ENCODE measurements at regions not wholly inside any gene's neighbourhood (a gene's known extent, or its start where the extent isn't known, plus 50 kb on each side); places are given as distances from the start of the nearest gene placed in this dataset.

DNA sequence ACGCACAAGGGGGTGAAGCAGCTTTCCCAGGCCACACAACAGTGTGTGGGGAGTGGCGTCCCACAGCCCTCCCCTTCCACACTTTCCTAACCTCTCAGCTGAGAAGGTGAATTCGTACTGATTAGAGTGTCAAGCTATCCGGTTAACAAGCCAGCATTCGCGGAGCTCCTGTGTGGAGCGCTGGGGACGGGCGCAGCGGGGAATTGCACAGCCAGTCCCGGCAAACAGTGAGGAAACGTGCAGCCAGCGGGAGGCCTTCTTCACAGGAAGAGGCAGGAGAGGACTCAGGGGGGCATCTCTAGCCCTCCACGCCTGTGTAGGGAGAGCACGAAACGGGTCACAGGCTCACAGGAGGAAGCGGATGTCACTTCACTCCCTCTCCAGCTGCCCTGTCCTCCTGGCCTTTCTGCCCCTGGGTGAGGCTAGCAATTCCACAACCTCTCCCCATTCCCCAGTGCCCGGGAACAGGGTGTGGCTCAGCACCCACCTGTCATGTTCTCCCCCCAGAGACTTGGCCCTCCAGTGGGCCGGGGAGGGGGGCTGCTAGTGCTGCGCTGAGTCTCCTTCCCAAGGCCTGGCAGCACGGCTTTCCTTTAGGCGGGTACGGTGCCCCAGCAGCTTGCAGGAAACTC lies 117.3 kb downstream of the CPZ start:
- DNase-seq, result no peak

DNA sequence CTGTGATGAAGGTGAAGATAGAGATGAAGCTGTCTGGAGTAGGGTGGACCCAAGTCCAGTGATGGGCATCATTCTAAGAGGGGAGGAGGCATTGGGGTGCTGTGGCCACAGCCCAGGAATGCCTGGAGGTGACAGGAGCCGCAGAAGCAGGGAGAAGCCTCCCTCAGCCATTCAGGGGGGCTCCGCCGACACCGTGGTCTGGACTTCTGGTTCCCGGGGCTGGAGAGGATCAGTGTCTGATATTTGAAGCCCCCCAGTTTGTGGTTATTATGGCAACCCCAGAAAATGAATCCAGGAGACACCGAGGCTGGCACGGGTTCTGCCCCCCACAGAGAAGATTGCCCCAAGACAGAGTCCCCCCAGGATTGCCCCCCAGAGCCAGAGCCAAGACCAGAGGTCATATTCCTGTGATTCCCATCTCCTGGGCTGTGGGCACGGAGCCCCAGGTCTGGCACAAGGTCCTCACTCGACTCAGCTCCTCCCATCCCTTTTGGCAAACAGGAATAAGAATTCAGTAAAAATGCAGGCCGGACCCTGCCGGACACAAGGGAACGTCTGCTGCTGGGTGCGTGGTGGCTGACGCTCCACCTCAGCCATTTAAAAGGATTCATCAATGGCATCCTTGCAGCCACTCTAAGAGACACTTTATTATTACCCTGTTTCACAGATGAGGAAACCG lies 116.6 kb downstream of the CPZ start:
- DNase-seq, result no peak

DNA sequence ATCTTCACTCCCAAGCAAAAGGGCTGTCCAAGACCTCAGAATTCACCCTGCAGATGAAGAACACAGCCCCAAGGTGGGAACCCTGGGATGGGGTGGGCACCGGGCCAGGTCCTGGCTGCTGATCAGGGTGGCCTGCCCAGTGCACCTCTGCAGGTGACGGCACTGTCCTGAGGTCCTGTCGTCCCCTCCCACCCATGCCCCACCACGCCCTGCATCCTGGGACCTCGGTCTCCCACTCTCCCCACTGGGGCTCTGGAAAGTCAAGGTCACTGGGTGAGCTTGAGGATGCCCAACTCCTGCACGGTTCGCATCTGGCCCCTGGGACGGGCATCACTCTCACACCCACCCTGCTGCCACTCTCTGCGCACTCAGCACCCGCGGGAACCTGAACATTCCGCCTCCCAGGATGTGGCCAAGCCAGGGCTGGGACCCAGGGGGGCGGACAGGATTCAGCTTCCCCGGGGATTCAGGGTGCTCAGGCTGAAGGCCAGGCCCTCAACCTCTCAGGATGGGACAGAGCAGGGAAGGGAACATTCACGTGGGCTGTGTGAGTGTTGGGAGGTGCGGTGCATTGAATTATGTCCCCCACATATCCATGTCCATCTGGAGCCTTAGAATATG lies 115.9 kb downstream of the CPZ start:
- no peak for DNase-seq

DNA sequence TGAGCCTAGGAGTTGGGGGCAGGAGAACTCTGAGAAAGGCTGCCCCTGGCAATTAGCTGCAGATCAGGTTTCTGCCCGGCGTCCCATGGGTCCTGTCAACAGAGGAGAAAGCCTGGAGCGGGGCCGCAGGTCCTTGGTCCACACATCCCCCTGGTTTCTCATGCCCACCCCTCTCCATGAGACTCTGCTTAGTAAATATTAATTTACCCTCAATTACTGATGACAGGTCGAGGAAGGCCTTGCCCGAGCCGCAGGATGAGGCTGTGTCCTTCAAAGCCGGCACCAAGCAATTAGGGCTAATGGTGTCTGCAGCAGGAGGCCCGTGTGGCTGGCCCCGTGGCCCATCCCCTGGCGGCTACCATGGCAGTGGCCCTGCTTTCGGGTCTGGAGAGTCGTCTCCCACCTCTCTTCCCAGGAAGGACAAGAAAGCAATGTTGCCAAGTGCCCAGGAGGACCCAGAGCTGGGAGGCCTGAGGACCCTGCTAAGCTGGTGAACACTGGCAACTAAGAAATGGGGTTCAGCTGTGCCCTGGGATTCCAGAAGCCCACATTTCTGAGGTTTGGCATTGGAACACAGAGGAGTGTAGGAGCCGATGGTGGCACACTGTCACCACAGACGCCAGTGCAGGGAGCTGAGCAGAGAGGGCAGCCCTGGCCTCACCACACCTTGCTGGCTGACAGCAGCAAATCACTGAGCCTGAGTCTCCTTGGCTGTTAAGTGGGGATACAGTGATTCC lies 114.6 kb downstream of the CPZ start:
- DNase-seq, result no peak

DNA sequence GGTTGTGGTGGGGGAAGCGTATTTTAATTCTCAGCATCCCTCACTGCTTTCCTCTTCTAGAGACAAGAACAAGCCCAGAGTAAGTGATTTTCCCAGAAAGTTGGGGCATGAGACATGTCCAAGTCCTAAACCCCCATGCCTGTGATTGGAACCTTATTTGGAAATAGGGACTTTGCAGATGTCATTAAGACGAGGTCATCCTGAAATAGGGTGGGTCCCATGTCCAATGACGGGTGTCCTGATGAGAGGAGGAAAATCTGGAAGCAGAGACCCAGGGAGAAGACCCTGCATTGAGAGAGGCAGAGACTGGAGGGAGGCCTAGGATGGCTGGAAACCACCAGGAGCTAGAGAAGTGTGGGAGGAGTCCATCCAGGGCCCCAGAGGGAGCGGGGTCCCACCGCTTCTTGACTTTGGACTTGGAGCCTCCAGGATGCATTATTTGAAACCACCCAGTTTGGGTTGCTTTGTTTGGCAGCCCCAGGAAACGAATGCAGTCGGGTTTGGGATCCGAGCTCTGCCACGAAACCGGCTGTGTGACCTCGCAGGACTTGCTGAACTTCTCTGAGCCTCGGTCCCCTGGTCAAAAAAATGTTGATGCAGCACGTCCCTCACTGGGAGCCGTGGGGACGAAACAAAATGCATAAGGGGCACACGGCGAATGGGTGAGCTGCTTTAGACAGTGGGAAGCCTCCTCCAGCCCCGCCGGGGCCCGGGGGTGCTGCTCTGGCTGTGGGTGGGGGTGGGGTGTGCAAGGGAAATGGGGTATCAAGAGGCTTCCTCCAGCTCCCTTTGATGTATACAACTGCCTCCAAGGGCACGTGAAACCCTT lies 113.9 kb downstream of the CPZ start:
- DNase-seq, result no peak

DNA sequence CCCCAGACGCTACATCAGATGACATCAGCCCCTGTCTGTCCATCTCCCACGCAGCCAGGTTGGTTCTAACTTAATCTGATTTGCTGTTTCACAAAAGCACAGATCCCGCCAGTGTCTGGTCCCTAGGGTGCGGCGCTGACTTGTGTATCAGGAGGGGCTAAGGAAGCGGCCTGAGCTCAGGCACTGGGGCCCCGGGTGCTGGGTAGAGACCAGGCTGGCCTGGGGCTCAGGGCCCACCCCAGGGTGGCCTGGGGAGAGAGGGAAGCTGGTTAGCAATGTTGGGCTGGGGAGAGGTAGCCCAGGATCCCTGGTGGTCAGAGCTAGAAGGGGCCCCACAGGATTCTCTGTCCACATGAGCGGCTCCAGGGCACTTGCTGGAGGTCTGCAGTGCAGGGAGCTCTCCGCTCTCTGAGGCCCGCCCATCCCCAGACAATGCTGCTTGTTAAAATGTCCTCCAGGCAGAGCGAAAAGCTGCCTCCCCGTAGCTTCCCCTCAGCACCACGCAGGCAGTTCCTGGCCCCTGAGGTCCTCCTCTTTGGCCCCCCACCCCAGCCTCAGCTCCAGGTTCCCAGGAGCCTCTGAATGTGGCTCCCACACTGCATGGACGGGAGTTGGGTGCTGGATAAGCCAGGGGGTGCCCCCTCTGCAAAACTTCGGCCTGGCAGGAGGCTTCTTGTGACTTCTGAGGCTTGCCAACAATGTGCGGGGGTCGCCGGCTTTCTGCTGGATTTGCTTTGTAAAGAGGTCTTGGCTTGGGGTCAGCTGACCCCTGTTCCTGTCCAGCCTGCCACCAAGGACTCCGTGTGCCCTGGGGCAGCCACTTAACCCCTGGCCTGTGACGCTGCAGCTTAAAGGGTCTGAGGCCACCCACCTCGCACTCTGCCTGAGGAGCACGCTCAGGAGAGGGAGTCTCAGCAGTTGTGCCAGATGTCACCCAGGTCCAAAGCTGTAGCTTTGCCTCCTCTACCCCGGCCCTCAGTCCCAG lies 112.9 kb downstream of the CPZ start:
- DNase-seq, result no peak

DNA sequence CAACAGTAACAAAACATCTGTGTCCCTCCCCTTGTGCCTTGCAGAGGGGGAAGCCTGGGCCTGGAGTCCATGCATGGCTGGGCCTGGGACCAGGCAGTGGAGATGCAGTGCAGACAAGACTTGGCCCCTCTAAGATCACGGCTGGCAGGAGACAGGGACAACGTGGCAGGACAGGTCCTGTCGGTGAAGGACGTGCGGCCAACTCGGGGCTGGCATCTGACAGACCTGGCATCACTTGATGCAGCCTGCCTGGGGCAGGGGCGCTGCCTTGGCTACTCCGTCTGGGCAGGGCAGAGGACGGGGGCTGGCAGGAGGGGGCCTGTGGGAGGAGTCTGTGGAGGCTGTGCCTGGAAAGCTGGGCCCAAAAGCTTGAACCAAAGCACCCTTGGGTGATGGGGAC lies 112.1 kb downstream of the CPZ start:
- no peak for DNase-seq

DNA sequence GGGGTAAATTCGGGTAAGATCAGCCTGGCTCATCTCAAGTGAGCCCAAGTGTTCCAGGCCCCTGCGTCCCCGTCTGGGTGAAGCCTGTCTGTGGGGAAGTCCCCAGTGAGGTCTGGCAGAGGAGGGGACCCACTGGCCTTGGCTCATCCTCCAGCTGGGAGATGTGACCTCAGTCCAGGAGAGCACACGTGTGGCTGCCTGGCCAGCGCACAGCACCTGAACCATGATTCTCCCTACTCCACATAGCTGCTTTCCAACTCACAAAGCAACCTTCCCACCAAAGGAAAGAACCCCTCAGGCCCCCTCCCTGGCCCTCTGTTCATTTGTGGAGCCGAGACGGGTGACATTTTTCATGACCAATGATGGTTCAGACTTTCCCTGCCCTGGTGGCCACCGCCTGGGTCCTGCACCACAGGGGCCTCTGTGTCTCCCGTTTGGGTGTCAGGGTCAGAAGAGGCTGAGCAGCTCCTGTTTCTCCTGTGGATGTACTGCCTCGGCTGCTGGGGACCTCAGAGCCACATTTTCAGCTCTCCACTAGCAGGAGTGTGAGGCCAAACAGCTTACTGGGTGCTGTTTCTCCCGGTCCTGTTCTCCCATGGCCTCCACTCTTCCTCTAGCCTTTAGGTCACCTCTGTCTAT lies 111.4 kb downstream of the CPZ start:
- DNase-seq, result no peak

DNA sequence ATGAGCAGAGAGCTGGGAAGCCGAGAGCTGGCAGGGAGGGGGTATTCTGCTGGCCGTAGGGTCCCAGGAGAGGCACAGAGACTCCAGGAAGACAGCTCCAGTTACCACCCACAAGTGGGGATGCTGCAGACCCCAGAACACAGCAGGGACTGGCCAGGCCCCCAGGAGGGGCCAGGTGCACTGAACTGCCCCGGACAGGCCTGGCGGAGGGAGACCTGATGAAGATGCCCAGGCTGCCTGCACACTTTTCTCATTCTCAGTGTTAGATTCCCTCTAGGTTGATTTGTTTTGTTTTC lies 110.8 kb downstream of the CPZ start:
- DNase-seq, result no peak

DNA sequence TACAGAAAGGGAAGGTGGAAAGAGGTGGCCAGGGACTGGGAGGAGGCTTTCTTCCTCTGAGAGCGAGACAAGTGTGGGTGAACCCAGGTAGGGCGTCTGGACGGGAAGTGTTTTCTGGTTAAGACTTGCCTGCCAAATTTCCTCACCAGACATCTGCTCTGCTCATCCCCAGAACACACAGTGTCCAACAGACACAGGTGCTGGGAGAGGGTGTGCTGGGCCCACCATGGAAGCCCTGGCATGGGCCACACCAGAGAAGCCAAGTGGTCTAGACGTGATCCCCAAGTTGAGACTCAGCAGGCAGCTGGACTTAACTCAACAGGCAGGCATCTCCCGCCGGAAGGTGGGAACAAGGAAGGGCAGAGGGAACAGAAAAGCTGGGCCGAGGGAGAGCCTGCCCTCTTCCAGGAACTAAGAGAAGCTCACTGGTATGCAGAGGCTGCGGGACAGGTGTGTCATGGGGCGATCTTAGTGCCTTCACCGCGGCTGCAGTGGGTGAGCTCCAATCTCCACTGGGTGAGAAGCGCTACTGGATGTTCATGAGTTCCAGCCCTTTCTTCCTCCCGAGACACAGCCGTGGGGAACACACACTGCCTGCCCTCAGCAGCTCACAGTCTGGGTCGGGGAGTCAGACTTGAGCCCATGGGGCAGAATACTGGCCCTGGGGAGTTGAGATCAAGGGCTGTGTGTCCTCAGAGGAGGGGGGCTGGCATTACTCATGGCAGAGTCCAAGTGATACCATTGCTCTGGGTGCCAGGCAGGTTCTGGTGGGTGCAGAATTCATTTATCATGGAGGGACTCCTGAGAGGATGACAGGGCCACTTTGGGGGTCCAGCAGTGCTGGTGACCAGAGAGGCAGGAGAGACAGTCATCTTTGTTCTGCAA lies 110.2 kb downstream of the CPZ start:
- no peak for DNase-seq

DNA sequence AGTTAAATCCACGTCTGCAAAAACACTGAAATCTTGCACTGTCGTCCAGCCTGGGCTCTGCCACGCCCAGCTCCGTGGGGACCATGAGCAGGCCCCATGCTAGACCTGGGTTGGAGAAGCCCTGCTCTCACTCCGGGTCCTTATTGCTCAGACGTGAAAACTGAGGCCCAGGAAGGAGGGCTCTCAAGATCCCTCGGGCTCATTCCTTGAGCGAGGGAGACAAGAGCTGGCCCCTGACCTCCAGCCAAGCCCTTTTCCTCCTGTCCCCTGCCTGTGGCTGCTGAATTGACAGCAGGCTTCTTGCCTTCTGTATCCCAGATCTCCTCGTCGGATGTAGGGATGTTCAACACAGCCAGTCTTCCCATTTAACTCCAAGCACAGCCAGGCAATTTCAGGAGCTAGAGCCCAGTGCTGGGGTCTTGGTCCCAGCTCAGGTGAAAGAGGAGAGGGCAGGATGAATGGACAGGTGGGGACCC lies 109.5 kb downstream of the CPZ start:
- DNase-seq, result no peak

DNA sequence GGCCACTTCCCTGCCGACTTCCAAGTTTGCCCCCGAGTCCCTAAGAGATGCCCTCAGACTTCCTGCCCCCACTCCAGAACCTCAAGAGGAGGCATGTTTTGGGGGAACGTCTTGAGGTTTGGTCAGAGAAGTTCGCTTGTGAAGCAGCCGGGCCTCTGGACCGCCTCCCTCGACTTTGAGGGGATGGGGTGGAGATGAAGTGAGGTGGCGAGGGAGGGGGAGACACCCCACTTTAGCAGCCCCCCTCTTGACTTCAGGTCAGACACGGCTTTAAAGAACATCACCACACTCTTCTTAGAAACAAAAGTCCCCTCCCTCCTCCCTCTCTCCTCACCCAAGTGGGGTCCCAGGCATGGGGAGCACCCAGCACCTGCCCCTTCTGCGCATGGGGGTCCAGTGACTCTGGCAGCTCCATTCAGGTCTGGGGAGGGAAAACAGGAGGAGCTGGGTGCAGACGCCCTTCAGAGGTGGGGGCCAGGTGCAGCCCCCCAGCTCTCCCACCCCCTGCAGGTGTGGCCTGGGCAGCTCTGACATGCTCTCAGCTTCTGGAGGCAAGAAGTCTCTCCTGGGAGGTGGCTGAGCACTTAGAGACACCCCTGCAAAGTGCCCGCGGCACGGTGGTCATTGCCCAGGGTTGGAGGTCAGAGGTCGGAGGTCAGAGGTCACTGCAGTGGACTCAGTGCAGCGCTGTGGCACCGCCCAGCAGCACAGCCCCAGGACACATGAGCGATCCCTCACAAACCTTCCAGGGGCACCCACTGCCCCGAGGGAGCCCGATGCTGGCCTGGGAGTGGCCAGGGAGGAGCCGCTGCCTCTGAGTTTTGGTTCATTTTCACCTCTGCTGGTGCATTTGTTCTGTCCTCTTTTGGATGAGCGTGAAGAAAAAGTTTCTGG lies 108.8 kb downstream of the CPZ start:
- DNase-seq, result no peak

DNA sequence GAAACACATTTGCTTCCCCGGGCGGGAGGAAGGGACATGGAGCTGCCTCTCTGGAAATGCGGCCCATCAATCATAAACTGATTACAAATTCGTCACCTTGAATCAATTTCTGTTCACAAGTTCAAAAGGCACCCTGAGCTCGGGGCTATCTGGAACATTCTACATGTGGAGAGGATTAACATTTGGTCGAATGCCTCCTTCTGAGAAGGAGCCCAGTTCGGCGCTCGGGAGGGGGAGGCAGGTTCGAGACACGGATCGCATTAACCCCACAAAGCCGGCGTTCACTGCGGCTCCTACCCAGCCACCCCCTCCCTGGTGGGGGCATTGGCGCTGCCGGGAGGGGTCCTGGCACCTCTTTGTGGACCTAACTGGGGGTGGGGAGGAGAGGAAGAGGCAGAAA lies 108.0 kb downstream of the CPZ start:
- DNase-seq, result no peak

DNA sequence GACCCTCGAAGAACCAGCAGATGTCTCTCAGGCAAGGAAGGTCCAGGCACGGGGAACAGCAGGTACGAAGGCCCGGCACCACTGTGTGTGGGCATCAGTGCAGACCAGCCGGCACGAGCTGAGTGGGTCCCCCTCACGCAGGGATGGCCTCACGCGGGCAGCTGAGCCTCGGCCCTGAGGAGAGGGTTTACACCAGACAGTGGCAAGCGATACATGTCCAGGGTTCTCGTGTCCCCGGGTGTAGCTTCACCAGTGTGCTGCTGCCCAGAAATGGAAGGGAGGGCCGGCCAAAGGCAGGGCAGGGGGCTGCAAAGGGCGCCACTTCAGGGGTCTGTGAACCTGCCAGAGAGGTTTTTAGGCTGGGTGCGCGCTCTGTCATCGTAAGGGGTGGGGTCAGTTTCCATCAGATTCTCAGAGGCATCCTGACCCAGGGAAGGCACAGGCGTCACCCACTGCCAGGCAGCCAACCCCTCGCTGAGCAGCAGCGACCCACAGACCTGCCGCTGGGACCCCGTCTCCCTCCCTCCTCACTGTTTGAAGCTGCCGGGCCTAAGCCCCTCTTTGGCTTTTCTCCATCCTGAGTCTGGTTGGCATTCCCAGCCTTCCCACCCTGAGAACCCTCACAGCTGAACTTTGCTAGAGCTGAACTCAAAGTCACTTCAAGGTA lies 107.0 kb downstream of the CPZ start:
- DNase-seq, result no peak

DNA sequence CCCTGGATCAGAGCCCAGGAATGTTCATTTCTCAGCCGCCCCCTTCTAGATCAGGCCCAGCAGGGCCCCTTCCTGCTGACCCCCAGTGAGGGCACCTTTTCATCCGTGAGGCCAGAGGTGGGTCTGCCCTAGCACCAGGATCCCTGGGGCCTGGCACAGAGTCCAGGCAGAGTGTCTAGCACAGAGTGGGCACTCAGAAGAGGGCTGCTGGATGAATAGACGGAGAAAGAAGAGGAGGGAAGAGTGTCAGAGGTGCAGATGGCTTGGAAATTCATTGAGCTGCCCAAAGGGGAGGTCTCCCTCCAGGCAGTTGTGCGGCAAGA lies 106.5 kb downstream of the CPZ start:
- DNase-seq, result no peak

DNA sequence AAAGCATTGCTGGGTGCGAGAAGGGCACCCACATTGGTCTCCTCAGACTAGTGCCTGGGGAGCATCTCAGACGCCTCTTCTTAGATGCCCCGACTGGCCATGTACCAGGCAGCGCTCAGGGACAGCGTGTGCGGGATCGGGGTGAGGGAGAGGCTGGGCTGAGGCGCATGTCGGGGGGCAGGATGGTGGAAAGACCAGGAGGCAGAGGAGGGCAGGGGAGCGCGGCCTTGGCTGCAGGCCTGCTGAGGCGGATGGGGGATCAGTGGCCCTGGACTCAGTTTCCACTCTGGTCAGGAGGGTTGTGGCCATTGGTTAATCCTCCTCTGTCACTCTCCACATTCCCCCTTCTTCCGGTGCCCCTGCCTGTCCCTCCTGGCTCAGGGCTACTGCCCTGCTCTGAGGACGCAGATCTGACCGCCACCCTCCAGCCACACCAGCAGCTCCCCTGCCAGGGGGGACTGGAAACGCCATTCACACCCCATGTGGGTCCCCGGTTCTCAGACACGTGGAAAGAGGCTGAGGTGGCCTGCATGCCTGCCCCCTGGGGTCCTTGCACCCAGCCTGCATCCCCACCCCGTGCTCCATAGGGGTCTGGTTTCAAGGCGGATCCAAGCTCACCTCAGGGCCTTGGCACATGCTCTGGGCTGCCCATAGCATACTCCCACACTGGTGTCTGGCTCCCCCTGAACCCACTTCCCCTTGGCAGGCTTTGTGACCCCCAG lies 105.9 kb downstream of the CPZ start:
- no peak for DNase-seq

DNA sequence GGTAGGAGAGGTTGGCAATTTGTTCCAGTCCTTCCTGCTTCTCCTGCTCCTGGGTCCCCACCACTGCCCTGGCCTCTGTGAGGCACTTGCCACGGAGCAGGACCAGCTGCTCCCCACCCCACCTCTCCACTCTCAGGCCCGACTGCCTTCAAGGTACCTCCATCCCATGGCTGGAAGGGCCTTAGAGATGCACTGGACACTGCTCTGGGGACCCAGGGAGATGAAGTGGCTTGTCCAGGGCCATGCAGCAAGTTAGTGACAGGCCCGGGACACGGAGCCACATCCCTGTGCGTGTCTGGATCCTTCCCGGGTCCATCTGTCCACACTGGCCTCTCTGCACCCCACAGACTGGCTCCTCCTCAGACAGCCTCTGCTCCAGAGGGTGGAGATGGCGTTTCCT lies 105.3 kb downstream of the CPZ start:
- no peak for DNase-seq
